ENCODE measurements at regions not wholly inside any gene's neighbourhood (a gene's known extent, or its start where the extent isn't known, plus 50 kb on each side); places are given as distances from the start of the nearest gene placed in this dataset.

DNA sequence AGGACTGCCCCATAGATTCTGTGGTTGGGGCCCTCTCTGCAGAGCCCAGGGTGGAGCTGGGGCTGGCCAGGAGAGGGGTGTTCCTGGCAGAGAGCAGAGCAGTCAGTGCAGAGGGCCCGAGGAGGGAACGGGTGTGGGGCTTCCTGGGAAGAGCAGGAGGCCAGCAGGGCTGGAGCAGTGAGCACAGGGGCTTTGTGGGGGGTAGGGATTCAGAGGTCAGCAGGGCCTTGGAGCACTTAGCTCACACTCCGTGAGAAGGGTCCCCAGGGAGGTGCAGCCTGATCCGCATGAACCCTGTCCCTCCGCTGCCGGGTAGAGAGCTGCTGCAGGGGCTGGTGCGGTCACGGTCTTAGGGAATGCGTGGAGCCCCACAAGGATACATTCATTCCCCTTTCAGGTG, 113.0 kb upstream of the CIBAR2 start:
- TF ChIP-seq EZH2phosphoT487 (IDR thresholded peaks at IDR 0.05; ENCODE audit: low read depth) = no peak
- TF ChIP-seq, protein P1, sequence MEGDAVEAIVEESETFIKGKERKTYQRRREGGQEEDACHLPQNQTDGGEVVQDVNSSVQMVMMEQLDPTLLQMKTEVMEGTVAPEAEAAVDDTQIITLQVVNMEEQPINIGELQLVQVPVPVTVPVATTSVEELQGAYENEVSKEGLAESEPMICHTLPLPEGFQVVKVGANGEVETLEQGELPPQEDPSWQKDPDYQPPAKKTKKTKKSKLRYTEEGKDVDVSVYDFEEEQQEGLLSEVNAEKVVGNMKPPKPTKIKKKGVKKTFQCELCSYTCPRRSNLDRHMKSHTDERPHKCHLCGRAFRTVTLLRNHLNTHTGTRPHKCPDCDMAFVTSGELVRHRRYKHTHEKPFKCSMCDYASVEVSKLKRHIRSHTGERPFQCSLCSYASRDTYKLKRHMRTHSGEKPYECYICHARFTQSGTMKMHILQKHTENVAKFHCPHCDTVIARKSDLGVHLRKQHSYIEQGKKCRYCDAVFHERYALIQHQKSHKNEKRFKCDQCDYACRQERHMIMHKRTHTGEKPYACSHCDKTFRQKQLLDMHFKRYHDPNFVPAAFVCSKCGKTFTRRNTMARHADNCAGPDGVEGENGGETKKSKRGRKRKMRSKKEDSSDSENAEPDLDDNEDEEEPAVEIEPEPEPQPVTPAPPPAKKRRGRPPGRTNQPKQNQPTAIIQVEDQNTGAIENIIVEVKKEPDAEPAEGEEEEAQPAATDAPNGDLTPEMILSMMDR (IDR thresholded peaks at IDR 0.05; ENCODE audit: low read depth, low read length) = no peak
